COLO668 (cell line): ENCODE measurements at regions not wholly inside any gene's neighbourhood (a gene's known extent, or its start where the extent isn't known, plus 50 kb on each side); places are given as distances from the start of the nearest gene placed in this dataset.
A peak's percentile ranks its signal among the peaks of the same experiment; 100 is the strongest.

Source experiments
- DNase-seq: peaks from one replicate; lab custom pipeline; 2025; ENCODE audit not compliant: unreplicated experiment; lab: John Stamatoyannopoulos, UW

- DNase-seq: no peak
These were observed 51.3 kb upstream of the LRRN2 start for GRCh38 chr1:204736836-204737235.

- no peak for DNase-seq
These were observed 53.0 kb upstream of the LRRN2 start for GRCh38 chr1:204738506-204738905.

- no peak for DNase-seq
These were observed 54.8 kb upstream of the LRRN2 start for GRCh38 chr1:204740354-204740753.

GRCh38 chr1:204741440-204741839 is 55.9 kb upstream of the LRRN2 start:
- DNase-seq: no peak

- no peak for DNase-seq
These were observed 57.2 kb upstream of the LRRN2 start for GRCh38 chr1:204742676-204743251.

GRCh38 chr1:204744107-204744779 is 58.7 kb upstream of the LRRN2 start:
- no peak for DNase-seq

- DNase-seq: peak; percentile 57
These were observed 61.4 kb upstream of the LRRN2 start for GRCh38 chr1:204746838-204747442.

- DNase-seq: no peak
These were observed 65.9 kb upstream of the LRRN2 start for GRCh38 chr1:204751480-204751879.

GRCh38 chr1:204751883-204752687 is 66.5 kb upstream of the LRRN2 start:
- DNase-seq: no peak

GRCh38 chr1:204752688-204753040 is 67.1 kb upstream of the LRRN2 start:
- no peak for DNase-seq

GRCh38 chr1:204754821-204755220 is 69.3 kb upstream of the LRRN2 start:
- DNase-seq: no peak

- no peak for DNase-seq
These were observed 70.8 kb upstream of the LRRN2 start for GRCh38 chr1:204756349-204756748.

- DNase-seq: no peak
These were observed 71.3 kb upstream of the LRRN2 start for GRCh38 chr1:204756811-204757210.

- DNase-seq: no peak
These were observed 73.1 kb upstream of the LRRN2 start for GRCh38 chr1:204758601-204759000.

- DNase-seq: no peak
These were observed 74.8 kb upstream of the LRRN2 start for GRCh38 chr1:204760350-204760749.

- DNase-seq: no peak
These were observed 75.2 kb upstream of the LRRN2 start for GRCh38 chr1:204760757-204761156.

- peak; percentile 94 for DNase-seq
These were observed 78.4 kb upstream of the LRRN2 start for GRCh38 chr1:204763773-204764427.

- DNase-seq: no peak
These were observed 84.5 kb upstream of the LRRN2 start for GRCh38 chr1:204769997-204770396.

GRCh38 chr1:204771358-204771757 is 85.8 kb upstream of the LRRN2 start:
- no peak for DNase-seq

GRCh38 chr1:204773246-204773645 is 87.7 kb upstream of the LRRN2 start:
- no peak for DNase-seq

GRCh38 chr1:204775546-204775945 is 90.0 kb upstream of the LRRN2 start:
- DNase-seq: no peak
